Osteocyte (in vitro differentiated cells): ENCODE measurements at regions not wholly inside any gene's neighbourhood (a gene's known extent, or its start where the extent isn't known, plus 50 kb on each side); places are given as distances from the start of the nearest gene placed in this dataset.

Experiments used
- DNase-seq: peaks from one replicate; pipeline ENCODE4 v3.0.0; 2021; ENCODE audit warnings: mixed read lengths; ENCODE audit not compliant: unreplicated experiment; ENCODE audit errors: extremely low spot score
- H3K27ac Mint-ChIP-seq: one replicate; pipeline ENCODE4 v1.8.0; 2021; ENCODE audit warnings: mild to moderate bottlenecking, mixed read lengths; ENCODE audit not compliant: unreplicated experiment
- H3K27me3 Mint-ChIP-seq: one replicate; pipeline ENCODE4 v1.8.0; 2021; ENCODE audit warnings: mixed read lengths; ENCODE audit not compliant: unreplicated experiment
- H3K36me3 Mint-ChIP-seq: one replicate; pipeline ENCODE4 v1.8.0; 2021; ENCODE audit warnings: mixed read lengths; ENCODE audit not compliant: unreplicated experiment
- H3K4me1 Mint-ChIP-seq: one replicate; pipeline ENCODE4 v1.8.0; 2021; ENCODE audit warnings: mixed read lengths; ENCODE audit not compliant: unreplicated experiment
- H3K4me3 Mint-ChIP-seq: one replicate; pipeline ENCODE4 v1.8.0; 2021; ENCODE audit warnings: mild to moderate bottlenecking, moderate library complexity, mixed read lengths; ENCODE audit not compliant: unreplicated experiment
- H3K9me3 Mint-ChIP-seq: one replicate; pipeline ENCODE4 v1.8.0; 2021; ENCODE audit warnings: mixed read lengths; ENCODE audit not compliant: unreplicated experiment
- CTCF ChIP-seq: fragments of 200-600 bp; sonication (generic); IDR thresholded peaks from 2 replicates; pipeline ENCODE4 v1.5.0; 2021; ENCODE audit warnings: antibody characterized with exemption, mild to moderate bottlenecking, moderate library complexity

- Mint-ChIP-seq H3K4me3 (no peak overlapping the region), H3K4me1 (no peaks in the 10 kb centered on the region), H3K9me3 (peaks cover 10% of the 10 kb centered on the region), H3K36me3 (no peaks in the 10 kb centered on the region), H3K27me3 (peaks cover 12% of the 10 kb centered on the region), H3K27ac (no peak overlapping the region)
- no peak for DNase-seq
- no peak for TF ChIP-seq CTCF
Measured at GRCh38 chr4:38406243-38406642, 257.8 kb upstream of the KLF3 start.

GRCh38 chr4:38409852-38410251 lies 254.1 kb upstream of the KLF3 start:
- H3K27me3 Mint-ChIP-seq = peaks cover 23% of the 10 kb centered on the region
- H3K36me3 Mint-ChIP-seq = no peaks in the 10 kb centered on the region
- H3K27ac Mint-ChIP-seq = no peak overlapping the region
- DNase-seq = no peak
- H3K4me1 Mint-ChIP-seq = peaks cover 4% of the 10 kb centered on the region
- TF ChIP-seq CTCF = no peak
- no peaks in the 10 kb centered on the region for H3K9me3 Mint-ChIP-seq
- H3K4me3 Mint-ChIP-seq = no peak overlapping the region

- DNase-seq = no peak
- Mint-ChIP-seq H3K4me1 (peaks cover 4% of the 10 kb centered on the region), H3K27me3 (peaks cover 25% of the 10 kb centered on the region)
Measured at GRCh38 chr4:38411092-38411491, 252.9 kb upstream of the KLF3 start.

GRCh38 chr4:38411981-38412536 lies 251.9 kb upstream of the KLF3 start:
- H3K36me3 Mint-ChIP-seq = no peaks in the 10 kb centered on the region
- no peak overlapping the region for H3K4me3 Mint-ChIP-seq
- peaks cover 4% of the 10 kb centered on the region for H3K4me1 Mint-ChIP-seq
- no peak overlapping the region for H3K27ac Mint-ChIP-seq
- TF ChIP-seq CTCF = no peak
- no peak for DNase-seq
- H3K9me3 Mint-ChIP-seq = no peaks in the 10 kb centered on the region
- peaks cover 25% of the 10 kb centered on the region for H3K27me3 Mint-ChIP-seq

More at GRCh38 chr4:38411092-38411491, 252.9 kb upstream of the KLF3 start:
- TF ChIP-seq CTCF = no peak
- Mint-ChIP-seq H3K27ac (no peak overlapping the region), H3K9me3 (no peaks in the 10 kb centered on the region), H3K36me3 (no peaks in the 10 kb centered on the region), H3K4me3 (no peak overlapping the region)

- H3K27ac Mint-ChIP-seq = no peak overlapping the region
- no peak overlapping the region for H3K4me3 Mint-ChIP-seq
- DNase-seq = no peak
- no peak for TF ChIP-seq CTCF
- H3K27me3 Mint-ChIP-seq = peaks cover 31% of the 10 kb centered on the region
- H3K9me3 Mint-ChIP-seq = no peaks in the 10 kb centered on the region
- peaks cover 4% of the 10 kb centered on the region for H3K4me1 Mint-ChIP-seq
- no peaks in the 10 kb centered on the region for H3K36me3 Mint-ChIP-seq
Measured at GRCh38 chr4:38413524-38414341, 250.3 kb upstream of the KLF3 start.
